Calu3 (cell line): ENCODE measurements at regions not wholly inside any gene's neighbourhood (a gene's known extent, or its start where the extent isn't known, plus 50 kb on each side); places are given as distances from the start of the nearest gene placed in this dataset.

Experiments
- BruUV-seq: library from RNA; stranded (reverse); fragments of 400-500 nt; replicated peaks from 2 replicates; lab custom pipeline; 2021; lab: Mats Ljungman, UMichigan
- CTCF ChIA-PET: fragments of 300-600 bp; sonication (Branson Sonifier 250); formaldehyde crosslinking; loops from one replicate; lab custom pipeline; 2022; ENCODE audit warnings: antibody characterized with exemption; lab: Charles Lee
- DNase-seq: peaks from one replicate; pipeline ENCODE4 v3.0.0; 2022
- H3K27ac Mint-ChIP-seq: one replicate; pipeline ENCODE4 v1.8.0; 2022; ENCODE audit warnings: mixed read lengths; ENCODE audit not compliant: unreplicated experiment
- H3K27me3 Mint-ChIP-seq: one replicate; pipeline ENCODE4 v1.8.0; 2022; ENCODE audit warnings: mixed read lengths; ENCODE audit not compliant: unreplicated experiment
- H3K36me3 Mint-ChIP-seq: one replicate; pipeline ENCODE4 v1.8.0; 2022; ENCODE audit warnings: mild to moderate bottlenecking, moderate library complexity, mixed read lengths; ENCODE audit not compliant: insufficient read depth, unreplicated experiment
- H3K4me1 Mint-ChIP-seq: one replicate; pipeline ENCODE4 v1.8.0; 2022; ENCODE audit warnings: mild to moderate bottlenecking, low read depth, mixed read lengths; ENCODE audit not compliant: unreplicated experiment
- H3K4me3 Mint-ChIP-seq: one replicate; pipeline ENCODE4 v1.8.0; 2022; ENCODE audit warnings: mild to moderate bottlenecking, low read depth, moderate library complexity, mixed read lengths; ENCODE audit not compliant: unreplicated experiment
- H3K9me3 Mint-ChIP-seq: one replicate; pipeline ENCODE4 v1.8.0; 2022; ENCODE audit warnings: low read depth, mixed read lengths; ENCODE audit not compliant: unreplicated experiment
- CTCF ChIP-seq: fragments of 200-600 bp; IDR thresholded peaks from one replicate; pipeline ENCODE4 v1.8.0; 2022; ENCODE audit warnings: antibody characterized with exemption; ENCODE audit not compliant: unreplicated experiment
- intact Hi-C: fragments of 100-400 bp; cut with micrococcal nuclease; formaldehyde crosslinking; loops from one replicate; pipeline ENCODE4 v1.10.0; 2022; ENCODE audit not compliant: unreplicated experiment

GRCh38 chr3:3392946-3393345 is 213.5 kb upstream of the CRBN start:
- CTCF ChIA-PET, result interaction anchor here (0.7 kb wide), 1 partner anchor 645 kb away, joined by 4 read pairs; no protein-coding TSS in a partner anchor
- no peak for TF ChIP-seq CTCF
- Mint-ChIP-seq H3K36me3 (no peaks in the 10 kb centered on the region), H3K27ac (no peak overlapping the region), H3K4me3 (no peak overlapping the region), H3K27me3 (no peaks in the 10 kb centered on the region), H3K9me3 (peaks cover 6% of the 10 kb centered on the region), H3K4me1 (no peaks in the 10 kb centered on the region)
- intact Hi-C loops, result no loop called here
- no peak for DNase-seq
- no TSS peak for BruUV-seq

- no TSS peak for BruUV-seq
- intact Hi-C loops, result no loop called here
- H3K27ac Mint-ChIP-seq, result no peak overlapping the region
- no peak overlapping the region for H3K4me3 Mint-ChIP-seq
- H3K9me3 Mint-ChIP-seq, result peaks cover 10% of the 10 kb centered on the region
- CTCF ChIA-PET, result no interaction called here
- no peak for DNase-seq
- H3K4me1 Mint-ChIP-seq, result no peaks in the 10 kb centered on the region
- no peak for TF ChIP-seq CTCF
- H3K36me3 Mint-ChIP-seq, result no peaks in the 10 kb centered on the region
- no peaks in the 10 kb centered on the region for H3K27me3 Mint-ChIP-seq
Observed at GRCh38 chr3:3383461-3383860, 204.0 kb upstream of the CRBN start.

GRCh38 chr3:3372210-3372777 is 192.8 kb upstream of the CRBN start:
- intact Hi-C loops, result no loop called here
- CTCF ChIA-PET, result no interaction called here

GRCh38 chr3:3368306-3368705 is 188.8 kb upstream of the CRBN start:
- H3K4me1 Mint-ChIP-seq, result no peaks in the 10 kb centered on the region
- H3K27me3 Mint-ChIP-seq, result no peaks in the 10 kb centered on the region
- H3K9me3 Mint-ChIP-seq, result peaks cover 9% of the 10 kb centered on the region
- no peak for TF ChIP-seq CTCF
- no peaks in the 10 kb centered on the region for H3K36me3 Mint-ChIP-seq
- no peak overlapping the region for H3K27ac Mint-ChIP-seq
- no peak for DNase-seq
- H3K4me3 Mint-ChIP-seq, result no peak overlapping the region
- no TSS peak for BruUV-seq
- intact Hi-C loops, result no loop called here
- CTCF ChIA-PET, result no interaction called here

More at GRCh38 chr3:3372210-3372777, 192.8 kb upstream of the CRBN start:
- no TSS peak for BruUV-seq
- TF ChIP-seq CTCF, result no peak
- no peaks in the 10 kb centered on the region for H3K36me3 Mint-ChIP-seq
- H3K4me1 Mint-ChIP-seq, result no peaks in the 10 kb centered on the region
- H3K27ac Mint-ChIP-seq, result no peak overlapping the region
- no peaks in the 10 kb centered on the region for H3K27me3 Mint-ChIP-seq
- no peak for DNase-seq
- H3K4me3 Mint-ChIP-seq, result no peak overlapping the region
- peaks cover 12% of the 10 kb centered on the region for H3K9me3 Mint-ChIP-seq
